WTC11 (cell line): ENCODE measurements at regions not wholly inside any gene's neighbourhood (a gene's known extent, or its start where the extent isn't known, plus 50 kb on each side); places are given as distances from the start of the nearest gene placed in this dataset.

Source experiments
- ATF3 ChIP-seq: sonication (generic); formaldehyde crosslinking; conservative IDR thresholded peaks from 2 replicates; pipeline ENCODE4 v1.8.1; 2022; ENCODE audit warnings: mild to moderate bottlenecking, missing genetic modification reagents
- CTCF ChIP-seq: fragments of 200-600 bp; IDR thresholded peaks from 2 replicates; pipeline ENCODE4 v1.8.0; 2022; ENCODE audit warnings: antibody characterized with exemption
- ERG ChIP-seq: fragments of 250-450 bp; sonication (Bioruptor Pico); IDR thresholded peaks from 2 replicates; pipeline ENCODE4 v1.8.0; 2021; ENCODE audit warnings: mild to moderate bottlenecking
- ETV6 ChIP-seq: sonication (generic); formaldehyde crosslinking; IDR thresholded peaks from 2 replicates; pipeline ENCODE4 v1.8.1; 2022; ENCODE audit warnings: mild to moderate bottlenecking, missing genetic modification reagents
- FOXJ3 ChIP-seq: sonication (generic); formaldehyde crosslinking; IDR thresholded peaks from 2 replicates; pipeline ENCODE4 v1.9.0; 2021; ENCODE audit warnings: missing genetic modification reagents, mild to moderate bottlenecking, borderline replicate concordance
- JAZF1 ChIP-seq: fragments of 250-450 bp; sonication (Bioruptor Pico); IDR thresholded peaks from 2 replicates; pipeline ENCODE4 v1.9.0; 2021; ENCODE audit warnings: moderate library complexity, mild to moderate bottlenecking, inconsistent platforms
- MAX ChIP-seq: sonication (generic); formaldehyde crosslinking; IDR thresholded peaks from 2 replicates; pipeline ENCODE4 v1.8.0; 2022; ENCODE audit warnings: mild to moderate bottlenecking, missing genetic modification reagents
- NFE2L1 ChIP-seq: sonication (generic); formaldehyde crosslinking; IDR thresholded peaks from 2 replicates; pipeline ENCODE4 v1.8.1; 2023; ENCODE audit warnings: missing genetic modification reagents
- OVOL2 ChIP-seq: fragments of 250-450 bp; sonication (Bioruptor Pico); IDR thresholded peaks from 2 replicates; pipeline ENCODE4 v1.9.0; 2021; ENCODE audit warnings: mild to moderate bottlenecking, borderline replicate concordance
- SMAD4 ChIP-seq: sonication (generic); formaldehyde crosslinking; IDR thresholded peaks from 2 replicates; pipeline ENCODE4 v1.8.0; 2022; ENCODE audit warnings: mild to moderate bottlenecking, missing genetic modification reagents
- STAT6 ChIP-seq: sonication (generic); formaldehyde crosslinking; conservative IDR thresholded peaks from 2 replicates; pipeline ENCODE4 v1.8.1; 2023; ENCODE audit warnings: mild to moderate bottlenecking, low read depth, missing genetic modification reagents, moderate library complexity
- USF2 ChIP-seq: sonication (generic); formaldehyde crosslinking; IDR thresholded peaks from 2 replicates; pipeline ENCODE4 v1.8.1; 2023; ENCODE audit warnings: mild to moderate bottlenecking, missing genetic modification reagents, moderate library complexity

GRCh38 chr1:58380345-58380744 lies 166.2 kb downstream of the OMA1 start:
- TF ChIP-seq NFE2L1 (CRISPR knock-in tag) (no peak), FOXJ3 (CRISPR knock-in tag) (no peak), CTCF (no peak), ERG (CRISPR knock-in tag) (no peak), ETV6 (CRISPR knock-in tag) (no peak), MAX (CRISPR knock-in tag) (no peak), OVOL2 (no peak), JAZF1 (CRISPR knock-in tag) (no peak), USF2 (CRISPR knock-in tag) (no peak), ATF3 (CRISPR knock-in tag) (no peak), STAT6 (CRISPR knock-in tag) (no peak), SMAD4 (CRISPR knock-in tag) (no peak)
